Fibroblast of skin of right biceps (primary cell): ENCODE measurements at regions not wholly inside any gene's neighbourhood (a gene's known extent, or its start where the extent isn't known, plus 50 kb on each side); places are given as distances from the start of the nearest gene placed in this dataset.
"Not testable (repeated sequence)": the region's sequence is repeated elsewhere in the genome, so short reads cannot be mapped to it uniquely, and the experiment has no call there.

Experiments used
- DNase-seq: peaks from one replicate; pipeline ENCODE4 v3.0.0-alpha.2; 2013

GRCh38 chr14:99011385-99011784 lies 260.6 kb downstream of the BCL11B start:
- DNase-seq: no peak

GRCh38 chr14:99012703-99013102 lies 259.3 kb downstream of the BCL11B start:
- no peak for DNase-seq

- DNase-seq: no peak
Measured at GRCh38 chr14:99015833-99016232, 256.2 kb downstream of the BCL11B start.

- no peak for DNase-seq
Measured at GRCh38 chr14:99023371-99023770, 248.6 kb downstream of the BCL11B start.

GRCh38 chr14:99024926-99025325 lies 247.1 kb downstream of the BCL11B start:
- no peak for DNase-seq

- DNase-seq: no peak
Measured at GRCh38 chr14:99025418-99025817, 246.6 kb downstream of the BCL11B start.

GRCh38 chr14:99026471-99026870 lies 245.5 kb downstream of the BCL11B start:
- peak; percentile 40 for DNase-seq

- DNase-seq: no peak
Measured at GRCh38 chr14:99028041-99028440, 244.0 kb downstream of the BCL11B start.

GRCh38 chr14:99028521-99028920 lies 243.5 kb downstream of the BCL11B start:
- DNase-seq: no peak

- DNase-seq: no peak
Measured at GRCh38 chr14:99029145-99029915, 242.7 kb downstream of the BCL11B start.

- no peak for DNase-seq
Measured at GRCh38 chr14:99029916-99030305, 242.1 kb downstream of the BCL11B start.

- DNase-seq: no peak
Measured at GRCh38 chr14:99030454-99030853, 241.5 kb downstream of the BCL11B start.

- DNase-seq: no peak
Measured at GRCh38 chr14:99032759-99033158, 239.2 kb downstream of the BCL11B start.

- no peak for DNase-seq
Measured at GRCh38 chr14:99033951-99034350, 238.0 kb downstream of the BCL11B start.

- no peak for DNase-seq
Measured at GRCh38 chr14:99034711-99035171, 237.3 kb downstream of the BCL11B start.

- DNase-seq: peak; percentile 74
Measured at GRCh38 chr14:99035268-99035667, 236.7 kb downstream of the BCL11B start.

- DNase-seq: peak; percentile 97
Measured at GRCh38 chr14:99035712-99036610, 236.0 kb downstream of the BCL11B start.

GRCh38 chr14:99036611-99037293 lies 235.2 kb downstream of the BCL11B start:
- no peak for DNase-seq

GRCh38 chr14:99037326-99037725 lies 234.7 kb downstream of the BCL11B start:
- not testable (repeated sequence) for DNase-seq

- peak; percentile 21 for DNase-seq
Measured at GRCh38 chr14:99037777-99038430, 234.1 kb downstream of the BCL11B start.

- peak; percentile 78 for DNase-seq
Measured at GRCh38 chr14:99038431-99038820, 233.6 kb downstream of the BCL11B start.

- no peak for DNase-seq
Measured at GRCh38 chr14:99039331-99040041, 232.5 kb downstream of the BCL11B start.
